ENCODE measurements at regions not wholly inside any gene's neighbourhood (a gene's known extent, or its start where the extent isn't known, plus 50 kb on each side); places are given as distances from the start of the nearest gene placed in this dataset.
"Not testable (repeated sequence)": the region's sequence is repeated elsewhere in the genome, so short reads cannot be mapped to it uniquely, and the experiment has no call there.

- not testable (repeated sequence) for TF ChIP-seq POLR2A, CTCF (IDR thresholded peaks at IDR 0.05)
Observed at GRCh38 chrY:17799915-17800314, 80.1 kb downstream of the CDY2B start.
